ENCODE measurements at regions not wholly inside any gene's neighbourhood (a gene's known extent, or its start where the extent isn't known, plus 50 kb on each side); places are given as distances from the start of the nearest gene placed in this dataset.

GRCh38 chr16:77548151-77548550 lies 113.3 kb upstream of the ADAMTS18 start:
- no peak for TF ChIP-seq CTCF (IDR thresholded peaks at IDR 0.05)
- no peak for TF ChIP-seq EP300 (IDR thresholded peaks at IDR 0.05)
